CD4-positive, alpha-beta T cell (primary cell): ENCODE measurements at regions not wholly inside any gene's neighbourhood (a gene's known extent, or its start where the extent isn't known, plus 50 kb on each side); places are given as distances from the start of the nearest gene placed in this dataset.

Experiments
- ATAC-seq: fragments of 200-7000 bp; cut with Tn5 transposase; one replicate; pipeline ENCODE4 v1.10.0; 2022; ENCODE audit warnings: mild to moderate bottlenecking; ENCODE audit not compliant: poor library complexity
- CTCF ChIA-PET: fragments of 350-600 bp; sonication (Branson Sonifier 250); formaldehyde crosslinking; loops from one replicate; lab custom pipeline; 2021; ENCODE audit warnings: antibody characterized with exemption, inconsistent platforms; lab: Charles Lee
- POLR2A ChIA-PET: fragments of 350-600 bp; sonication (Branson Sonifier 250); formaldehyde crosslinking; loops from one replicate; lab custom pipeline; 2021; ENCODE audit warnings: antibody characterized with exemption, inconsistent platforms; lab: Charles Lee
- DNase-seq, 14 experiments: peaks; one replicate each; pipeline ENCODE4 v3.0.0-alpha.2; 2013 to 2020; ENCODE audit warnings: mixed read lengths in 2 of 14
- H3K27ac ChIP-seq, 2 donors: one replicate each; pipeline versions ENCODE4 v1.5.1 to v1.7.0; 2013; ENCODE audit warnings: low read length in 2 of 2, low read depth in 1 of 2, mild to moderate bottlenecking in 1 of 2
- H3K27me3 ChIP-seq, 2 experiments: 1 replicate in 1 of 2; 2 replicates in 1 of 2; pipeline versions ENCODE4 v1.6.1 to v1.7.0; 2013; ENCODE audit warnings: low read length in 2 of 2, control low read depth in 1 of 2, mild to moderate bottlenecking in 1 of 2, moderate library complexity in 1 of 2; ENCODE audit not compliant: insufficient read depth in 2 of 2, control insufficient read depth in 1 of 2
- H3K36me3 ChIP-seq: one replicate; pipeline ENCODE4 v1.6.1; 2013; ENCODE audit warnings: low read length, control low read depth; ENCODE audit not compliant: insufficient read depth
- H3K4me1 ChIP-seq: one replicate; pipeline ENCODE4 v1.6.1; 2013; ENCODE audit warnings: low read length, control low read depth; ENCODE audit not compliant: insufficient read depth
- H3K4me3 ChIP-seq: one replicate; pipeline ENCODE4 v1.5.1; 2013; ENCODE audit warnings: mild to moderate bottlenecking, low read length, moderate library complexity
- H3K9me3 ChIP-seq, 2 experiments: 1 replicate in 1 of 2; 2 replicates in 1 of 2; pipeline versions ENCODE4 v1.6.1 to v1.7.0; 2013; ENCODE audit warnings: low read length in 2 of 2, mild to moderate bottlenecking in 2 of 2, control low read depth in 1 of 2, moderate library complexity in 1 of 2; ENCODE audit not compliant: control insufficient read depth in 1 of 2, insufficient read depth in 1 of 2
- H3K27ac Mint-ChIP-seq: one replicate; pipeline ENCODE4 v1.8.0; 2020; ENCODE audit warnings: mixed read lengths
- H3K27me3 Mint-ChIP-seq: one replicate; pipeline ENCODE4 v1.8.0; 2021; ENCODE audit warnings: mixed read lengths
- H3K36me3 Mint-ChIP-seq: one replicate; pipeline ENCODE4 v1.8.0; 2021; ENCODE audit warnings: low read depth, mixed read lengths
- H3K4me1 Mint-ChIP-seq: one replicate; pipeline ENCODE4 v1.8.0; 2021; ENCODE audit warnings: low read depth, mixed read lengths
- H3K4me3 Mint-ChIP-seq: one replicate; pipeline ENCODE4 v1.8.0; 2020; ENCODE audit warnings: mild to moderate bottlenecking, mixed read lengths
- H3K9me3 Mint-ChIP-seq: one replicate; pipeline ENCODE4 v1.8.0; 2020; ENCODE audit warnings: mixed read lengths
- CTCF ChIP-seq: fragments of 200-600 bp; IDR thresholded peaks from one replicate; pipeline ENCODE4 v1.8.0; 2022; ENCODE audit warnings: antibody characterized with exemption, mild to moderate bottlenecking
- intact Hi-C, 2 experiments: fragments of 100-400 bp; cut with DNase I in 1 of 2; cut with micrococcal nuclease in 1 of 2; formaldehyde crosslinking; loops; one replicate each; pipeline versions ENCODE4 v1.15.1 to v1.9.0; 2023 to 2025; cut with DNase I, micrococcal nuclease

DNA sequence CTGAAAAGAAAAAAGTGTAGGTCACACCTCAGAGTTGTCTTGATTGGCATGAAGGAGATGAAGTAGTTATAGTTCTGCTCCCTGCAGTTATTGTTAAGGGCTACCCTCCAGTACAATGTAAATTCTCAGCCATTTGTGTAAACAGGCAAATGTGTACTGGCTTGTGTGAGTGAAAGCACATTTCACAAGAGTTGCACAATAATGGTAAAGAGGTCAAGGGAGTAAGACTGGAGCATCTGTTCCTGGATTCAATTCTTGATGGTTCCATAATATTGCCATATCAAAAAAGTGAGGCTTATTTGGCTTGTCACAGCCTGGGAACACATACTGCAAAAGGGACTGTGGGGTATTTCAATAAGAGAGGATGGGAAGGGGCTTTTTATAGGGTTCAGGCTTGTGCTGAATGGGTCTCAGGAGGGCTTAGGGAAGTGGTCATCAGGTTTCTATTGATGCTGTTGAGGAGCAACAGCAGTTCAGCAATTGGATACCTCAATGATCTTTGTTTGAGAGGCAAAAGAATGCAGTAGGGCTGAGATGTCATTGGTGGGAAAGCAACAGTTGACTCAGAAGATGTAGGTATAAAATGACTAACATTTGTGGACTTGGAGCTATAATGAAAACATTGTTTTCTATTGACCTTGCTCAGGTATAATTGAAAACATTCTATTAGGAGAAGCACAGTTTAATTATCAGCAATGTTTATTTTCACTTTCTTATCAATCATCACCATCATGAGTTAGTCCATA is 402.6 kb downstream of the BCKDHB start:
- no peak overlapping the region for H3K27ac ChIP-seq
- no peaks in the 10 kb centered on the region for H3K27me3 Mint-ChIP-seq
- no peaks in the 10 kb centered on the region for H3K36me3 ChIP-seq
- H3K9me3 ChIP-seq: no peaks in the 10 kb centered on the region
- H3K4me3 Mint-ChIP-seq: no peak overlapping the region
- no peaks in the 10 kb centered on the region for H3K9me3 Mint-ChIP-seq
- ATAC-seq (no peak), DNase-seq (no peak)
- no peaks in the 10 kb centered on the region for H3K27me3 ChIP-seq
- H3K4me1 ChIP-seq: no peaks in the 10 kb centered on the region
- H3K36me3 Mint-ChIP-seq: no peaks in the 10 kb centered on the region
- ChIA-PET CTCF (no interaction called here), POLR2A (no interaction called here)
- no peak overlapping the region for H3K4me3 ChIP-seq
- no peak for TF ChIP-seq CTCF
- H3K4me1 Mint-ChIP-seq: no peaks in the 10 kb centered on the region
- intact Hi-C loops: no loop called here
- H3K27ac Mint-ChIP-seq: no peak overlapping the region

DNA sequence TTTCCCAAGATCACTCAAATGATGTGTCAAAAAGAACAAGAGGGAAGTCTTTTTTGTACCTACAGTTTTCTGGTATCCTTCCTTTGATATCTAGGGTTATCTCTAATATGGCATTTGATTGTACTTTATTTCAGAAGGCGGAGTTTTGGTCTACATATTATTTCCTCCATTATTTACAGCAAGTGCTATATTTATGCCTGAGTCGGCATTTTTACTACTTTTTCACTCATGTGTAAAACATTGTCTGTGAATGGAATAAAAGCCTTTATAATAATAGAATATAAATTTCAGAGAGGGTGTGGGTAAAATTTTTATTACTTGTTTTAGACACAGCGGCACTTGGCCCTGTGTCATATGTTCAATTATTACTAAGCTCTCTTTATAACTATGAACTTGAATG is 398.4 kb downstream of the BCKDHB start:
- Histone ChIP-seq H3K27ac (no peak overlapping the region), H3K27me3 (no peaks in the 10 kb centered on the region), H3K4me3 (no peak overlapping the region), H3K4me1 (no peaks in the 10 kb centered on the region), H3K36me3 (no peaks in the 10 kb centered on the region), H3K9me3 (no peaks in the 10 kb centered on the region)
- H3K4me3 Mint-ChIP-seq: no peak overlapping the region
- intact Hi-C loops: no loop called here
- CTCF ChIA-PET: no interaction called here
- H3K9me3 Mint-ChIP-seq: peaks cover 2% of the 10 kb centered on the region
- POLR2A ChIA-PET: no interaction called here
- no peaks in the 10 kb centered on the region for H3K27me3 Mint-ChIP-seq
- no peaks in the 10 kb centered on the region for H3K36me3 Mint-ChIP-seq
- no peak overlapping the region for H3K27ac Mint-ChIP-seq
- no peak for TF ChIP-seq CTCF
- DNase-seq (no peak), ATAC-seq (no peak)
- no peaks in the 10 kb centered on the region for H3K4me1 Mint-ChIP-seq

DNA sequence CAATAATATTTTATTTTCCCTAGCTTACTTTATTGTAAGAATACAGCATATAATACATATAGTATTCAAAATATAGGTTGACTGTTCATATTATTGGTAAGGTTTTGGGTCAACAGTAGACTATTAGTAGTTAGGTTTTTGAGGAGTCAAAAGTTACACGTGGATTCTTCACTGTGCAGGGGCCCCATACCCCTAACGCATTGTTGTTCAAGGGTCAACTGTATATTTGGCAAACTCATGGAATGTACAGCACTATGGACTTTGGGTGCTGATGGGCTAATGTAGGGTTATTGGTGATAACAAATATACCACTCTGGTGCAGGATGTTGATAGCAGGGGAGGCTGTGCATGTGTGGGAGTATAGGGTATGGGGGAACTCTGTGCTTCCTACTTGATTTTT is 397.2 kb downstream of the BCKDHB start:
- H3K27me3 Mint-ChIP-seq: peaks cover under 1% of the 10 kb centered on the region
- CTCF ChIA-PET: no interaction called here
- H3K36me3 Mint-ChIP-seq: no peaks in the 10 kb centered on the region
- no peak for ATAC-seq
- no peak for DNase-seq
- Histone ChIP-seq H3K9me3 (no peaks in the 10 kb centered on the region), H3K36me3 (no peaks in the 10 kb centered on the region), H3K4me1 (no peaks in the 10 kb centered on the region), H3K4me3 (no peak overlapping the region), H3K27me3 (no peaks in the 10 kb centered on the region), H3K27ac (no peak overlapping the region)
- no peak overlapping the region for H3K4me3 Mint-ChIP-seq
- no peak for TF ChIP-seq CTCF
- H3K9me3 Mint-ChIP-seq: peaks cover 2% of the 10 kb centered on the region
- POLR2A ChIA-PET: no interaction called here
- H3K27ac Mint-ChIP-seq: no peak overlapping the region
- no peaks in the 10 kb centered on the region for H3K4me1 Mint-ChIP-seq
- intact Hi-C loops: no loop called here
